AG04450 (cell line): ENCODE measurements at regions not wholly inside any gene's neighbourhood (a gene's known extent, or its start where the extent isn't known, plus 50 kb on each side); places are given as distances from the start of the nearest gene placed in this dataset.

Source experiments
- CTCF ChIA-PET: fragments of 300-600, 350-600 bp; formaldehyde crosslinking; extraction: SDS; loops from one replicate; lab custom pipeline; 2022; ENCODE audit warnings: antibody characterized with exemption, inconsistent platforms; lab: Charles Lee
- POLR2A ChIA-PET: fragments of 350-600 bp; formaldehyde crosslinking; extraction: SDS; loops from one replicate; lab custom pipeline; 2021; ENCODE audit warnings: antibody characterized with exemption, inconsistent platforms; lab: Yijun Ruan, JAX
- DNase-seq: peaks from one replicate; pipeline ENCODE4 v3.0.0-alpha.2; 2011; ENCODE audit warnings: low read depth, low spot score
- H3K27ac ChIP-seq: one replicate; pipeline ENCODE4 v1.5.1; 2012; ENCODE audit warnings: low read depth, low read length, control low read depth
- H3K27me3 ChIP-seq: one replicate; pipeline ENCODE4 v1.6.0; 2012; ENCODE audit warnings: low read length; ENCODE audit not compliant: control insufficient read depth, insufficient read depth
- H3K4me3 ChIP-seq: 2 replicates; pipeline ENCODE4 v1.5.1; 2011; ENCODE audit warnings: mild to moderate bottlenecking, low read depth, low read length, control low read depth
- H3K9me3 ChIP-seq: 2 replicates; pipeline ENCODE4 v1.5.1; 2012; ENCODE audit warnings: low read length; ENCODE audit not compliant: control insufficient read depth, insufficient read depth
- CTCF ChIP-seq: IDR thresholded peaks from 2 replicates; pipeline ENCODE4 v1.5.1; 2011; ENCODE audit warnings: low read depth, low read length, control low read depth, inconsistent platforms

DNA sequence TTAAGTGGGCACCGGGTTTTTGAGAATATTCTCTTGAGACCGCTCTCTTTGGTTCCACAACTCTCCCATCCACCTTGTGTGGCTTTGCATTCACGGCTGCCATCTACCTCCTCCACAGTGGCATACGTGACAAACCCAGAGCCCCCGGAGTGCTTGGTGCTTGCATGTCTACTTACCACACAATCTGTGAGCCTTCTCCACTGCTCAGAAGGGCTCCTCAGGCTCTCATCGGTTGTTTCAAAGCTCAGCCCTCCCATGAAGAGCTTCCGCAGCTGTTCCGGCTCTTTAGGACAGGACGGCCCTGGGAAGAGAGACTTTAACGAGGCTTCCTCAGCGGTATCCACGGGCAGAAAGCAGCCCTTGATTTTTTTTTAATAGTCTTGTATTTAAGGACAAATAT is 167.6 kb upstream of the ANK2 start:
- POLR2A ChIA-PET: no interaction called here
- TF ChIP-seq CTCF: no peak
- Histone ChIP-seq H3K4me3 (no peak overlapping the region), H3K27me3 (no peaks in the 10 kb centered on the region), H3K27ac (no peak overlapping the region), H3K9me3 (no peaks in the 10 kb centered on the region)
- no peak for DNase-seq
- CTCF ChIA-PET: no interaction called here

GRCh38 chr4:112882286-112882685 is 167.2 kb upstream of the ANK2 start:
- POLR2A ChIA-PET: no interaction called here
- no peak overlapping the region for H3K4me3 ChIP-seq
- H3K27ac ChIP-seq: no peak overlapping the region
- no peaks in the 10 kb centered on the region for H3K27me3 ChIP-seq
- no peak for DNase-seq
- CTCF ChIA-PET: no interaction called here
- TF ChIP-seq CTCF: no peak
- H3K9me3 ChIP-seq: no peaks in the 10 kb centered on the region

- DNase-seq: no peak
- Histone ChIP-seq H3K9me3 (no peaks in the 10 kb centered on the region), H3K27me3 (no peaks in the 10 kb centered on the region), H3K27ac (no peak overlapping the region), H3K4me3 (no peak overlapping the region)
- no peak for TF ChIP-seq CTCF
- POLR2A ChIA-PET: no interaction called here
- CTCF ChIA-PET: interaction anchor here (0.7 to 0.8 kb wide), 2 partner anchors 122 to 252 kb away, joined by 3 to 4 read pairs; no protein-coding TSS in a partner anchor
Measured at GRCh38 chr4:112884406-112884805, 165.0 kb upstream of the ANK2 start.

DNA sequence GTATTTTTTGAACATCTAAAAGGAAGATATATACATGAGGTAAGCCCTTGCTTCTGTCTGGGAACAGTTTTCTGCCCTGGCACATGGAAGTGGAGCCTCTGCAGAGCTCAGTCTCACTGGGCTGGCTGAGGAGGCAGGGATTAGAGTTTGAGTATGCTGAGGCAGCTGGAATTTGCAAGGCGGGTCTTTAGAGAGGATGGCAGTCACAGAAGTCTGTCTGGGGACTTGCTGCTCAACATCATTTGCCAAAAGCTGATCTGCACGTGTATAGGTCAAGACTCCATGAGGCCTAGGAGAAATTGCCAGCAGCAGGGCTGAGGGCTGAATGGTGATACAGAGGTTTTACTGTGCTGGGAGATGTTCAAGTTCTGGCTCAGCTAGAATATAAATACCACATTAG is 163.6 kb upstream of the ANK2 start:
- no peak for DNase-seq
- Histone ChIP-seq H3K27ac (no peak overlapping the region), H3K4me3 (no peak overlapping the region), H3K27me3 (no peaks in the 10 kb centered on the region), H3K9me3 (no peaks in the 10 kb centered on the region)
- ChIA-PET POLR2A (no interaction called here), CTCF (interaction anchor here (1.1 kb wide), 1 partner anchor 12 kb away, joined by 3 read pairs; no protein-coding TSS in a partner anchor)
- TF ChIP-seq CTCF: no peak

GRCh38 chr4:112888622-112889021 is 160.8 kb upstream of the ANK2 start:
- POLR2A ChIA-PET: no interaction called here
- CTCF ChIA-PET: interaction anchor here (0.8 kb wide), 1 partner anchor 50 kb away, joined by 3 read pairs; no protein-coding TSS in a partner anchor
- no peak for DNase-seq
- no peak for TF ChIP-seq CTCF
- no peaks in the 10 kb centered on the region for H3K27me3 ChIP-seq
- H3K27ac ChIP-seq: no peak overlapping the region
- no peak overlapping the region for H3K4me3 ChIP-seq
- no peaks in the 10 kb centered on the region for H3K9me3 ChIP-seq
